ENCODE measurements at regions not wholly inside any gene's neighbourhood (a gene's known extent, or its start where the extent isn't known, plus 50 kb on each side); places are given as distances from the start of the nearest gene placed in this dataset.

GRCh38 chr1:87511449-87511848 lies 182.8 kb downstream of the LMO4 start:
- H3K4me1 ChIP-seq (ENCODE audit: control insufficient read depth in 2 of 2, insufficient read depth in 1 of 2, low read depth in 1 of 2, low read length in 2 of 2) = peaks cover 3 to 4% of the 10 kb centered on the region in 2 donors
- H3K27ac ChIP-seq (replicated peaks; ENCODE audit: low read length) = no peak overlapping the region
- no peaks in the 10 kb centered on the region for H3K36me3 ChIP-seq (replicated peaks in 1 of 2; ENCODE audit: control insufficient read depth in 2 of 2, insufficient read depth in 2 of 2, low read length in 2 of 2)
- H3K79me1 ChIP-seq (ENCODE audit: low read depth, low read length) = no peaks in the 10 kb centered on the region
- no peak overlapping the region for H3K4ac ChIP-seq (ENCODE audit: low read length)
- no peak overlapping the region for H3K9ac ChIP-seq (ENCODE audit: low read depth, low read length, poor library complexity)
- no peak for DNase-seq (ENCODE audit: low spot score)
- no peak overlapping the region for H2BK15ac ChIP-seq (ENCODE audit: low read length)
- no CpG with 5 or more reads among the region's 1 CpG for WGBS, 2 donors (ENCODE audit: extremely low coverage in 2 of 2, insufficient read length in 2 of 2, insufficient replicate concordance in 1 of 2)
- no peak overlapping the region for H2AK5ac ChIP-seq (ENCODE audit: low read depth, low read length)
- H2BK12ac ChIP-seq (ENCODE audit: low read length) = no peak overlapping the region
- H3K9me3 ChIP-seq (replicated peaks in 1 of 2; ENCODE audit: control insufficient read depth in 2 of 2, insufficient read depth in 1 of 2, low read depth in 1 of 2, low read length in 2 of 2) = no peaks in the 10 kb centered on the region
- no peak overlapping the region for H2BK120ac ChIP-seq (ENCODE audit: low read depth, low read length)
- H2BK5ac ChIP-seq (ENCODE audit: low read length) = no peak overlapping the region
- no peak overlapping the region for H3K4me2 ChIP-seq (ENCODE audit: insufficient read depth, low read length, poor library complexity, severe bottlenecking)
- no peak overlapping the region for H2AFZ ChIP-seq (ENCODE audit: low read length)
- no peak overlapping the region for H4K91ac ChIP-seq (ENCODE audit: low read depth, low read length, poor library complexity)
- no peak overlapping the region for H3K14ac ChIP-seq (ENCODE audit: low read length)
- H4K8ac ChIP-seq (ENCODE audit: low read depth, low read length) = no peak overlapping the region
- no peak overlapping the region for H3K18ac ChIP-seq (ENCODE audit: low read length)
- H3K23ac ChIP-seq (ENCODE audit: low read depth, low read length, poor library complexity) = no peak overlapping the region
- H3K4me3 ChIP-seq (ENCODE audit: low read length in 2 of 2) = no peak overlapping the region
- H3K27me3 ChIP-seq (ENCODE audit: control insufficient read depth in 3 of 3, insufficient read depth in 3 of 3, low read depth in 1 of 3, low read length in 3 of 3) = no peaks in the 10 kb centered on the region

GRCh38 chr1:87512431-87512830 lies 183.8 kb downstream of the LMO4 start:
- H2BK12ac ChIP-seq (ENCODE audit: low read length) = no peak overlapping the region
- no peak overlapping the region for H3K14ac ChIP-seq (ENCODE audit: low read length)
- H2BK15ac ChIP-seq (ENCODE audit: low read length) = no peak overlapping the region
- no peak overlapping the region for H4K91ac ChIP-seq (ENCODE audit: low read depth, low read length, poor library complexity)
- no peaks in the 10 kb centered on the region for H3K9me3 ChIP-seq (replicated peaks in 1 of 2; ENCODE audit: control insufficient read depth in 2 of 2, insufficient read depth in 1 of 2, low read depth in 1 of 2, low read length in 2 of 2)
- peaks cover 3 to 4% of the 10 kb centered on the region in 2 donors for H3K4me1 ChIP-seq (ENCODE audit: control insufficient read depth in 2 of 2, insufficient read depth in 1 of 2, low read depth in 1 of 2, low read length in 2 of 2)
- no peak overlapping the region for H3K4me2 ChIP-seq (ENCODE audit: insufficient read depth, low read length, poor library complexity, severe bottlenecking)
- H2AK5ac ChIP-seq (ENCODE audit: low read depth, low read length) = no peak overlapping the region
- peak overlapping the region; percentile 84 for H2AFZ ChIP-seq (ENCODE audit: low read length)
- no peak overlapping the region for H3K23ac ChIP-seq (ENCODE audit: low read depth, low read length, poor library complexity)
- H3K9ac ChIP-seq (ENCODE audit: low read depth, low read length, poor library complexity) = no peak overlapping the region
- DNase-seq (ENCODE audit: low spot score) = no peak
- H2BK120ac ChIP-seq (ENCODE audit: low read depth, low read length) = no peak overlapping the region
- H3K4me3 ChIP-seq (ENCODE audit: low read length in 2 of 2) = no peak overlapping the region
- H3K27ac ChIP-seq (replicated peaks; ENCODE audit: low read length) = no peak overlapping the region
- H4K8ac ChIP-seq (ENCODE audit: low read depth, low read length) = no peak overlapping the region
- no peaks in the 10 kb centered on the region for H3K27me3 ChIP-seq (ENCODE audit: control insufficient read depth in 3 of 3, insufficient read depth in 3 of 3, low read depth in 1 of 3, low read length in 3 of 3)
- no peak overlapping the region for H3K18ac ChIP-seq (ENCODE audit: low read length)
- H2BK5ac ChIP-seq (ENCODE audit: low read length) = no peak overlapping the region
- no CpG with 5 or more reads among the region's 2 CpGs for WGBS, 2 donors (ENCODE audit: extremely low coverage in 2 of 2, insufficient read length in 2 of 2, insufficient replicate concordance in 1 of 2)
- H3K79me1 ChIP-seq (ENCODE audit: low read depth, low read length) = no peaks in the 10 kb centered on the region
- no peaks in the 10 kb centered on the region for H3K36me3 ChIP-seq (replicated peaks in 1 of 2; ENCODE audit: control insufficient read depth in 2 of 2, insufficient read depth in 2 of 2, low read length in 2 of 2)
- H3K4ac ChIP-seq (ENCODE audit: low read length) = no peak overlapping the region

- no CpG with 5 or more reads among the region's 4 CpGs for WGBS, 2 donors (ENCODE audit: extremely low coverage in 2 of 2, insufficient read length in 2 of 2, insufficient replicate concordance in 1 of 2)
- Histone ChIP-seq H3K9me3 (replicated peaks in 1 of 2; ENCODE audit: control insufficient read depth in 2 of 2, insufficient read depth in 1 of 2, low read depth in 1 of 2, low read length in 2 of 2) (no peaks in the 10 kb centered on the region), H3K23ac (ENCODE audit: low read depth, low read length, poor library complexity) (no peak overlapping the region), H3K4me3 (ENCODE audit: low read length in 2 of 2) (no peak overlapping the region), H3K27ac (replicated peaks; ENCODE audit: low read length) (no peak overlapping the region), H2BK12ac (ENCODE audit: low read length) (no peak overlapping the region), H3K27me3 (ENCODE audit: control insufficient read depth in 3 of 3, insufficient read depth in 3 of 3, low read depth in 1 of 3, low read length in 3 of 3) (no peaks in the 10 kb centered on the region), H3K14ac (ENCODE audit: low read length) (no peak overlapping the region), H3K4me2 (ENCODE audit: insufficient read depth, low read length, poor library complexity, severe bottlenecking) (no peak overlapping the region), H3K36me3 (replicated peaks in 1 of 2; ENCODE audit: control insufficient read depth in 2 of 2, insufficient read depth in 2 of 2, low read length in 2 of 2) (no peaks in the 10 kb centered on the region), H4K91ac (ENCODE audit: low read depth, low read length, poor library complexity) (no peak overlapping the region), H2AFZ (ENCODE audit: low read length) (peak overlapping the region; percentile 84), H3K18ac (ENCODE audit: low read length) (no peak overlapping the region), H2AK5ac (ENCODE audit: low read depth, low read length) (no peak overlapping the region), H3K79me1 (ENCODE audit: low read depth, low read length) (no peaks in the 10 kb centered on the region), H3K4me1 (ENCODE audit: control insufficient read depth in 2 of 2, insufficient read depth in 1 of 2, low read depth in 1 of 2, low read length in 2 of 2) (peaks cover 2 to 3% of the 10 kb centered on the region in 2 donors), H2BK5ac (ENCODE audit: low read length) (no peak overlapping the region), H3K4ac (ENCODE audit: low read length) (no peak overlapping the region), H4K8ac (ENCODE audit: low read depth, low read length) (no peak overlapping the region), H2BK120ac (ENCODE audit: low read depth, low read length) (no peak overlapping the region), H3K9ac (ENCODE audit: low read depth, low read length, poor library complexity) (no peak overlapping the region), H2BK15ac (ENCODE audit: low read length) (no peak overlapping the region)
- no peak for DNase-seq (ENCODE audit: low spot score)
These were observed 184.6 kb downstream of the LMO4 start for GRCh38 chr1:87513255-87513654.

- Histone ChIP-seq H3K27me3 (ENCODE audit: control insufficient read depth in 3 of 3, insufficient read depth in 3 of 3, low read depth in 1 of 3, low read length in 3 of 3) (peaks cover 0 to 3% (median 0%) of the 10 kb centered on the region in 3 experiments), H2AFZ (ENCODE audit: low read length) (peak overlapping the region; percentile 84), H3K14ac (ENCODE audit: low read length) (no peak overlapping the region), H3K4me1 (ENCODE audit: control insufficient read depth in 2 of 2, insufficient read depth in 1 of 2, low read depth in 1 of 2, low read length in 2 of 2) (peaks cover 2 to 3% of the 10 kb centered on the region in 2 donors), H3K27ac (replicated peaks; ENCODE audit: low read length) (no peak overlapping the region), H3K9ac (ENCODE audit: low read depth, low read length, poor library complexity) (no peak overlapping the region), H3K4ac (ENCODE audit: low read length) (no peak overlapping the region), H2BK12ac (ENCODE audit: low read length) (no peak overlapping the region), H4K8ac (ENCODE audit: low read depth, low read length) (no peak overlapping the region), H3K4me3 (ENCODE audit: low read length in 2 of 2) (no peak overlapping the region), H2BK120ac (ENCODE audit: low read depth, low read length) (no peak overlapping the region), H3K36me3 (replicated peaks in 1 of 2; ENCODE audit: control insufficient read depth in 2 of 2, insufficient read depth in 2 of 2, low read length in 2 of 2) (no peaks in the 10 kb centered on the region), H3K18ac (ENCODE audit: low read length) (no peak overlapping the region), H3K79me1 (ENCODE audit: low read depth, low read length) (no peaks in the 10 kb centered on the region), H3K9me3 (replicated peaks in 1 of 2; ENCODE audit: control insufficient read depth in 2 of 2, insufficient read depth in 1 of 2, low read depth in 1 of 2, low read length in 2 of 2) (no peaks in the 10 kb centered on the region), H3K4me2 (ENCODE audit: insufficient read depth, low read length, poor library complexity, severe bottlenecking) (no peak overlapping the region), H4K91ac (ENCODE audit: low read depth, low read length, poor library complexity) (no peak overlapping the region), H2AK5ac (ENCODE audit: low read depth, low read length) (no peak overlapping the region), H2BK15ac (ENCODE audit: low read length) (no peak overlapping the region), H2BK5ac (ENCODE audit: low read length) (no peak overlapping the region), H3K23ac (ENCODE audit: low read depth, low read length, poor library complexity) (no peak overlapping the region)
- no CpG with 5 or more reads among the region's 4 CpGs for WGBS, 2 donors (ENCODE audit: extremely low coverage in 2 of 2, insufficient read length in 2 of 2, insufficient replicate concordance in 1 of 2)
- no peak for DNase-seq (ENCODE audit: low spot score)
These were observed 185.4 kb downstream of the LMO4 start for GRCh38 chr1:87513966-87514660.
